Left lung (tissue), 4 donors: ENCODE measurements at regions not wholly inside any gene's neighbourhood (a gene's known extent, or its start where the extent isn't known, plus 50 kb on each side); places are given as distances from the start of the nearest gene placed in this dataset.
A peak's percentile ranks its signal among the peaks of the same experiment; 100 is the strongest.

Source experiments
- ATAC-seq: fragments of 200-7000 bp; cut with Tn5 transposase; one replicate; pipeline ENCODE4 v1.9.1; 2020; ENCODE audit warnings: moderate library complexity
- DNase-seq, 4 donors: peaks; one replicate each; pipeline ENCODE4 v3.0.0-alpha.2; 2013 to 2020
- H3K27ac ChIP-seq, 2 donors: fragments of 200-600 bp; sonication (generic) in 1 of 2; one replicate each; pipeline versions ENCODE4 v1.5.0 to v1.8.0; 2020 to 2021
- H3K27me3 ChIP-seq, 2 donors: fragments of 200-600 bp; sonication (generic) in 1 of 2; one replicate each; pipeline versions ENCODE4 v1.5.0 to v1.8.0; 2020 to 2021
- H3K36me3 ChIP-seq, 2 donors: fragments of 200-600 bp; sonication (generic) in 1 of 2; one replicate each; pipeline versions ENCODE4 v1.5.0 to v1.8.0; 2020 to 2021
- H3K4me1 ChIP-seq, 2 donors: fragments of 200-600 bp; one replicate each; pipeline ENCODE4 v1.8.0; 2021
- H3K4me3 ChIP-seq, 2 donors: fragments of 200-600 bp; sonication (generic) in 1 of 2; one replicate each; pipeline versions ENCODE4 v1.5.0 to v1.8.0; 2020 to 2021; ENCODE audit warnings: mild to moderate bottlenecking in 1 of 2
- H3K9me3 ChIP-seq, 2 donors: fragments of 200-600 bp; sonication (generic) in 1 of 2; one replicate each; pipeline versions ENCODE4 v1.5.0 to v1.8.0; 2020 to 2021
- intact Hi-C, 2 donors: fragments of 100-400 bp; cut with DNase I; formaldehyde crosslinking; loops; one replicate each; pipeline versions ENCODE4 v1.11.2 to v1.14.2; 2022
- TF ChIP-seq, protein P1 (sequence below), 2 donors: fragments of 200-600 bp; sonication (generic) in 1 of 2; IDR thresholded peaks; one replicate each; pipeline versions ENCODE4 v1.5.0 to v1.8.0; 2021; ENCODE audit warnings: antibody characterized with exemption in 2 of 2
- donor health status: DM: no; HTN: yes; CAD: no.
- donor health status: DM: no; HTN: no; CAD: no.

DNA sequence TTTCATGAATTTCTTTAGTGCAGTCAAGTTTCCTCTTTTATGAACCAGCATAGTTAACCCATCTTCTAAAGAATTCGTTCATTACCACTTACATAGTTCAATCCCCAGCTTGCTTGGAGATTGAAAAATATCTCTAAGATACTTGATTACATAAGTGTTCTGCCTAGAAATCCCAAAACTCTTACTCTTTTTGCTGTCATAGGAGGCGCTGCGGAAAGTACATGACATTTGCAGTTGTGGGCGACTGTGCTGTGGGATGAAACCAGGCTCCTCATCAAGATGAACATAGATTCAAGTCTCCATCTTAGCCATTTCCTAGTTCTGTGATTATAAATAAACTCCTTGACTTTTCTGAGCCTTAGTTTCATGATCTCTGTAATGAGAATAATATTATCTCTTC lies 107.1 kb upstream of the SORBS2 start:
- H3K27ac ChIP-seq, result no peak overlapping the region
- no peak overlapping the region for H3K4me3 ChIP-seq
- no peak for DNase-seq
- intact Hi-C loops, result no loop called here
- peaks cover 0 to 7% of the 10 kb centered on the region in 2 donors for H3K4me1 ChIP-seq
- no peaks in the 10 kb centered on the region for H3K9me3 ChIP-seq
- TF ChIP-seq, protein P1, sequence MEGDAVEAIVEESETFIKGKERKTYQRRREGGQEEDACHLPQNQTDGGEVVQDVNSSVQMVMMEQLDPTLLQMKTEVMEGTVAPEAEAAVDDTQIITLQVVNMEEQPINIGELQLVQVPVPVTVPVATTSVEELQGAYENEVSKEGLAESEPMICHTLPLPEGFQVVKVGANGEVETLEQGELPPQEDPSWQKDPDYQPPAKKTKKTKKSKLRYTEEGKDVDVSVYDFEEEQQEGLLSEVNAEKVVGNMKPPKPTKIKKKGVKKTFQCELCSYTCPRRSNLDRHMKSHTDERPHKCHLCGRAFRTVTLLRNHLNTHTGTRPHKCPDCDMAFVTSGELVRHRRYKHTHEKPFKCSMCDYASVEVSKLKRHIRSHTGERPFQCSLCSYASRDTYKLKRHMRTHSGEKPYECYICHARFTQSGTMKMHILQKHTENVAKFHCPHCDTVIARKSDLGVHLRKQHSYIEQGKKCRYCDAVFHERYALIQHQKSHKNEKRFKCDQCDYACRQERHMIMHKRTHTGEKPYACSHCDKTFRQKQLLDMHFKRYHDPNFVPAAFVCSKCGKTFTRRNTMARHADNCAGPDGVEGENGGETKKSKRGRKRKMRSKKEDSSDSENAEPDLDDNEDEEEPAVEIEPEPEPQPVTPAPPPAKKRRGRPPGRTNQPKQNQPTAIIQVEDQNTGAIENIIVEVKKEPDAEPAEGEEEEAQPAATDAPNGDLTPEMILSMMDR (IDR thresholded peaks at IDR 0.05), result no peak
- no peaks in the 10 kb centered on the region for H3K36me3 ChIP-seq
- no peaks in the 10 kb centered on the region for H3K27me3 ChIP-seq
- ATAC-seq, result no peak

DNA sequence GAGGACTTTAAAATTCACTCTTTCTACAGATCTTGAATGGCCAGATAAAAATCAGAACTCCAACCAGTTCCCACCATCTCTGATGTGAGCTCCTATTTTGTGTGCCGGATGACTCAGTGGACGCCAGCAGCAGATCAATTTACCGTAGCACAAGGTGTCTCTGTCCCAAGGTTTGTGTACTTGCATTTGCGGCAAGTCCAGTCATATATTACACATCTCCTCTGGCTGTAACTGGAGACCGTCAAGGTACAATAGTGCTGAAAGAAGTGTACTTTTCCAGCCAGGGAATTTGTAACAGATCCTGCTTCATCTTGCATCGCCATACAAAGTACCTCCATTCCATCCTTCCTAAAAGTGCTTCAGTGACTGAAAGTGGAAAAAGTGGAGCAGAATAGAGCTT lies 108.2 kb upstream of the SORBS2 start:
- Histone ChIP-seq H3K27ac (no peak overlapping the region), H3K36me3 (no peaks in the 10 kb centered on the region), H3K4me3 (no peak overlapping the region), H3K4me1 (peaks cover 0 to 7% of the 10 kb centered on the region in 2 donors), H3K27me3 (no peaks in the 10 kb centered on the region), H3K9me3 (no peaks in the 10 kb centered on the region)
- intact Hi-C loops, result no loop called here
- no peak for ATAC-seq
- TF ChIP-seq, protein P1 (IDR thresholded peaks at IDR 0.05), result no peak
- DNase-seq, result no peak

DNA sequence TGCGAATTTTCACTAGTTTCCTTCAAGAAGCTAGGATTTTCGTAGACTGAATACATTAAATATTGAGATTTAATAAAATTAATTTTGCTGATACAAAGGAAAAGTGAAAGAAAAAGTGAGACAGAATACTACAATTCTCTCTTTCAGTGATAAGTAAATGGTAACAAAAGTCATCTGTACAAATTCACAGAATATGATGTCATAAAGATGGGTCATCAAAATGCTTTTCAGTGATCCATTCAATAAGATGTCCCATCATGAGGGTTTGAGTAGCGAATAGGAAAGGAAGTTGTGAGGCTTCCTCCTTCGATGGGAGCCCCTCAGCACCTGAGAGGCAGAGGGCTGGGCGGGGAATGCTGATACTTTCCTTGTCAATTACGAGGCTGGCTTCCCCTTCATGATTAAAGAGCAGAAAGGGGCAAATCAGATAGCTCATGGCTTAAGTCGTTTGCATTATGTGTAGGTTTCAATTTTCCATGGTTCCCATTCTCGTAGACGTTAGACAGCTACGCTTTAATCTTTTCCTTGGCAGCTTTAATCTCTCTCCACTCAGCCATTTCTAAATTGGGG lies 108.8 kb upstream of the SORBS2 start:
- Histone ChIP-seq H3K9me3 (no peaks in the 10 kb centered on the region), H3K27me3 (no peaks in the 10 kb centered on the region), H3K4me3 (no peak overlapping the region), H3K4me1 (peaks cover 0 to 7% of the 10 kb centered on the region in 2 donors), H3K27ac (no peak overlapping the region), H3K36me3 (no peaks in the 10 kb centered on the region)
- TF ChIP-seq, protein P1 (IDR thresholded peaks at IDR 0.05), result no peak
- intact Hi-C loops, result no loop called here
- ATAC-seq, result no peak
- DNase-seq, result no peak

DNA sequence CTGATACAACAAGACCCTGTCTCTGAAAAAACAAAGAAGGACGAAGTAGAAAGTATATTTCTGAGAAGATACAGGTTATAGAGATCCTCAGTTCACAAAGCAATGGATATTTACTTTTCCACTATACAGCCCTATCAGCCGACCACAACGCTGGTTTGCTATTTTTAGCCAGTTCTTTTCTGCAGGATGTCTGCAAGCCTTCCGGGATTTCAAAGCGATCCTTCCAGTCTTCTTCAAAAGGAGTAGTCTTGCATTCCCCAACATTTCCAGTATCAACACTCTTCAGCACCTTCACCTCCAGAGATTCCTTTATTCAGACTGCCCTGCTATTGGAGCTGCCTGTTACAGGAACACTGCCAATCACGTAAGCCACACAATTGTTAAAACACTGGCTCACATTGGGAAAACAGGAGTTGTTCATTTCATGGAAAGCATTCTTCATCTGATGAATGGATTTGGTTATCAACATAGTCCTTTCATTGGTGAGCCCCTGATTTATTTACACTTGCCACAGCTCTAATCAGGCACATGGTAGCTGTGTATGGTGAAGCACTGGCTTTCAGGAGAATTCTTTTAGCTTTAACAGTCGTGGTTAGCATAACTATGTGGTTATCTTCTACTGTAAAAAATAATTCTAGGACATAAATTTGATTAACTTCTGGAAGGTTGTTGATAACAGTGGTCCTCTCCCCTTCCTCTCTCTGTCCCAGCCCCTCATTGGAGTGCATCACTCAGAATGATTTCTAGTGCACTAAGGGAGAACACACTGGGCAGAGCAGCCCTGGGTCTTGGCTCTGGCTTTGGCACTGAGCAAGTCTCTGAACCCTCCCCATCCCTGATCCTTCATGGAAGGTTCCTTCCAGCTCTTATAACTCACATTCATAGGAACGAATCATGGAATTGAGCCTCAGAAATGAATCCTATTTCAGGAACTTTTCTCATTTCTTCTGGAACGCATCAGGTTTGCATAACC lies 109.9 kb upstream of the SORBS2 start:
- no peak overlapping the region for H3K4me3 ChIP-seq
- no peaks in the 10 kb centered on the region for H3K9me3 ChIP-seq
- TF ChIP-seq, protein P1 (IDR thresholded peaks at IDR 0.05), result no peak
- ATAC-seq (peak; percentile 49), DNase-seq (no peak)
- H3K36me3 ChIP-seq, result no peaks in the 10 kb centered on the region
- no peaks in the 10 kb centered on the region for H3K27me3 ChIP-seq
- no peak overlapping the region for H3K27ac ChIP-seq
- intact Hi-C loops, result no loop called here
- H3K4me1 ChIP-seq, result peaks cover 0 to 7% of the 10 kb centered on the region in 2 donors

DNA sequence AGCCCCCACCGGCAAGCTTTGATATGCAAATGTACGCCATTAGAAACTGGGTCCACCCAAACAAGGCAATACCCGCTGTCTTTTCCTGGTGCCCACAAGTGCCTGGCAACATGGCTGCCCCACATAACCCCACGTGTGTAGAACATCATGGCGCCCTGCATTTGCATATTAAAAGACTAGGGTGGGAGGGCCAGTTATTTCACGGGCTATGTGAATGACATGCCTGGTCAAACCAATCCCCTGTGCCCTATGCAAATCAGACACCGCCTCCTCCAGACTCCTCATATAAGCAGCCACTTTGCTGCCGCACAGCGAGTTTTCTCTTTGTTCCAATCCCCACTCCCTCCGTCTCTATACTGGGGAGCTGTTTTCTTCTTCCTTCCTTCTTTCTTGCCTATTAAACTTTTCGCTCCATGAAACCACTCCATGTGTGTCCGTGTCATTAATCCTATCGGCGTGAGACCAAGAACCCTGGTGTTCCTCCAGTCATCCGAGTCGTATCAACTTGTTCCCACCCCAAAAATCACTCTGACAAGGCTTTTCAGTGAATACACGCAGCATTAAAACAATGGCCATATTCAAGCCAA lies 112.6 kb upstream of the SORBS2 start:
- intact Hi-C loops, result no loop called here
- H3K27me3 ChIP-seq, result no peaks in the 10 kb centered on the region
- ATAC-seq (no peak), DNase-seq (no peak)
- H3K4me3 ChIP-seq, result no peak overlapping the region
- H3K4me1 ChIP-seq, result peaks cover 0 to 7% of the 10 kb centered on the region in 2 donors
- no peaks in the 10 kb centered on the region for H3K9me3 ChIP-seq
- TF ChIP-seq, protein P1 (IDR thresholded peaks at IDR 0.05), result no peak
- H3K27ac ChIP-seq, result no peak overlapping the region
- H3K36me3 ChIP-seq, result no peaks in the 10 kb centered on the region
